IMR-90 (cell line): ENCODE measurements at regions not wholly inside any gene's neighbourhood (a gene's known extent, or its start where the extent isn't known, plus 50 kb on each side); places are given as distances from the start of the nearest gene placed in this dataset.

ENCODE experiments used
- ATAC-seq: fragments of 200-7000 bp; cut with Tn5 transposase; 2 replicates; pipeline ENCODE4 v1.9.1; 2020; ENCODE audit warnings: low read depth, mild to moderate bottlenecking, moderate library complexity
- BruUV-seq: library from RNA; stranded (reverse); fragments of 400-500 nt; replicated peaks from 2 replicates; lab custom pipeline; 2021; lab: Mats Ljungman, UMichigan
- CTCF ChIA-PET: fragments of 300-600 bp; formaldehyde crosslinking; extraction: SDS; loops from one replicate; lab custom pipeline; 2021; ENCODE audit warnings: antibody characterized with exemption; lab: Yijun Ruan, JAX
- POLR2A ChIA-PET: fragments of 300-600 bp; sonication (Branson Sonifier 250); formaldehyde crosslinking; loops from one replicate; lab custom pipeline; 2022; ENCODE audit warnings: antibody characterized with exemption; ENCODE audit not compliant: unreplicated experiment; lab: Charles Lee
- DNase-seq: peaks from one replicate; pipeline ENCODE4 v3.0.0; 2013
- H2AFZ ChIP-seq: replicated peaks from 2 replicates; pipeline ENCODE3; 2013; ENCODE audit warnings: low read length, mild to moderate bottlenecking; ENCODE audit not compliant: poor library complexity
- H2AK5ac ChIP-seq: 2 replicates; pipeline ENCODE4 v1.6.1; 2013; ENCODE audit warnings: low read depth, low read length, inconsistent platforms
- H2AK9ac ChIP-seq: replicated peaks from 2 replicates; pipeline ENCODE3; 2013; ENCODE audit warnings: mild to moderate bottlenecking, low read depth, low read length, moderate library complexity; ENCODE audit not compliant: poor library complexity
- H2BK120ac ChIP-seq: 2 replicates; pipeline ENCODE4 v1.6.1; 2013; ENCODE audit warnings: low read depth, low read length, inconsistent platforms
- H2BK15ac ChIP-seq: 3 replicates; pipeline ENCODE4 v1.6.1; 2013; ENCODE audit warnings: low read depth, low read length, inconsistent platforms
- H2BK20ac ChIP-seq: 2 replicates; pipeline ENCODE4 v1.6.1; 2013; ENCODE audit warnings: low read depth, mild to moderate bottlenecking, inconsistent platforms, low read length, moderate library complexity
- H2BK5ac ChIP-seq: 2 replicates; pipeline ENCODE4 v1.6.1; 2013; ENCODE audit warnings: mild to moderate bottlenecking, low read depth, low read length, inconsistent platforms; ENCODE audit not compliant: poor library complexity, severe bottlenecking
- H3K14ac ChIP-seq: replicated peaks from 2 replicates; pipeline ENCODE4 v1.6.1; 2013; ENCODE audit warnings: low read depth, low read length, inconsistent platforms
- H3K18ac ChIP-seq: 2 replicates; pipeline ENCODE4 v1.6.1; 2013; ENCODE audit warnings: low read depth, low read length, control low read depth
- H3K23ac ChIP-seq: 2 replicates; pipeline ENCODE4 v1.6.1; 2013; ENCODE audit warnings: low read depth, low read length, inconsistent platforms
- H3K27ac ChIP-seq: 2 replicates; pipeline ENCODE4 v1.5.1; 2013; ENCODE audit warnings: mild to moderate bottlenecking, control low read depth, low read length; ENCODE audit not compliant: insufficient read depth
- H3K27me3 ChIP-seq: 2 replicates; pipeline ENCODE4 v1.6.1; 2013; ENCODE audit warnings: low read length; ENCODE audit not compliant: control insufficient read depth, insufficient read depth
- H3K36me3 ChIP-seq: 2 replicates; pipeline ENCODE4 v1.6.1; 2013; ENCODE audit warnings: low read length, mixed read lengths; ENCODE audit not compliant: control insufficient read depth, insufficient read depth
- H3K4ac ChIP-seq: 2 replicates; pipeline ENCODE4 v1.6.1; 2013; ENCODE audit warnings: low read depth, low read length, inconsistent platforms
- H3K4me1 ChIP-seq: 2 replicates; pipeline ENCODE4 v1.6.1; 2013; ENCODE audit warnings: low read length, mixed read lengths; ENCODE audit not compliant: control insufficient read depth, insufficient read depth
- H3K4me2 ChIP-seq: 2 replicates; pipeline ENCODE4 v1.6.1; 2013; ENCODE audit warnings: low read depth, mild to moderate bottlenecking, control low read depth, low read length, moderate library complexity
- H3K4me3 ChIP-seq: 2 replicates; pipeline ENCODE4 v1.5.1; 2013; ENCODE audit warnings: low read depth, mild to moderate bottlenecking, control low read depth, low read length, moderate library complexity; ENCODE audit not compliant: insufficient read depth
- H3K56ac ChIP-seq: 2 replicates; pipeline ENCODE4 v1.6.1; 2013; ENCODE audit warnings: low read length, inconsistent platforms; ENCODE audit not compliant: insufficient read depth; ENCODE audit errors: extremely low read depth
- H3K79me1 ChIP-seq, 2 experiments: 2 replicates each; pipeline ENCODE4 v1.6.1; 2013; ENCODE audit warnings: low read length in 2 of 2, inconsistent platforms in 1 of 2, low read depth in 1 of 2
- H3K9ac ChIP-seq: 2 replicates; pipeline ENCODE4 v1.6.1; 2013; ENCODE audit warnings: low read depth, low read length, control low read depth
- H3K9me1 ChIP-seq: 2 replicates; pipeline ENCODE4 v1.6.1; 2013; ENCODE audit warnings: low read length, inconsistent platforms; ENCODE audit not compliant: insufficient read depth
- H3K9me3 ChIP-seq: 2 replicates; pipeline ENCODE4 v1.6.1; 2013; ENCODE audit warnings: low read length; ENCODE audit not compliant: control insufficient read depth, insufficient read depth
- H4K20me1 ChIP-seq: 2 replicates; pipeline ENCODE4 v1.6.1; 2013; ENCODE audit warnings: low read length, inconsistent platforms; ENCODE audit not compliant: insufficient read depth
- H4K5ac ChIP-seq: 2 replicates; pipeline ENCODE4 v1.6.1; 2013; ENCODE audit warnings: mild to moderate bottlenecking, low read depth, low read length, control low read depth
- H4K8ac ChIP-seq, 2 experiments: 2 replicates each; pipeline ENCODE4 v1.6.1; 2013; ENCODE audit warnings: low read depth in 2 of 2, low read length in 2 of 2, control low read depth in 1 of 2, inconsistent platforms in 1 of 2
- H4K91ac ChIP-seq: 2 replicates; pipeline ENCODE4 v1.6.1; 2013; ENCODE audit warnings: low read depth, low read length, inconsistent platforms; ENCODE audit not compliant: insufficient read depth
- RCOR1 ChIP-seq: IDR thresholded peaks from 2 replicates; pipeline ENCODE4 v1.6.1; 2012; ENCODE audit warnings: mild to moderate bottlenecking, low read length, improper control_type of control experiment; ENCODE audit not compliant: insufficient replicate concordance
- WGBS, 2 experiments: methylation state at CpG; one replicate each; pipeline versions ENCODE4 v1.1.5 to v1.1.7; 2013; ENCODE audit warnings: missing lambda C conversion rate in 2 of 2; ENCODE audit not compliant: insufficient read length in 1 of 2; ENCODE audit errors: extremely low coverage in 2 of 2; 5-methylcytosine and 5-hydroxymethylcytosine counted together
- dilution Hi-C: fragments of 300-500 bp; cut with HindIII; formaldehyde crosslinking; loops from one replicate; pipeline ENCODE4 v1.14.3; 2018; ENCODE audit warnings: low sequenced_read_pairs; ENCODE audit not compliant: unreplicated experiment
- in situ Hi-C: fragments of 300-500 bp; cut with MboI; formaldehyde crosslinking; loops from 3 replicates; pipeline ENCODE4 v1.14.3; 2019; ENCODE audit warnings: low sequenced_read_pairs, inconsistent platforms, mixed read lengths
- intact Hi-C: fragments of 100-400 bp; cut with micrococcal nuclease; formaldehyde crosslinking; loops from 2 replicates; pipeline ENCODE4 v1.10.0; 2022

- WGBS, 2 experiments: 0% methylated on average over 1 of the region's 5 CpGs; no CpG with 5 or more reads in 1 of the 2 experiments
- no peak overlapping the region for H4K91ac ChIP-seq
- CTCF ChIA-PET: no interaction called here
- no TSS peak for BruUV-seq
- H2BK120ac ChIP-seq: no peak overlapping the region
- no peak overlapping the region for H3K14ac ChIP-seq
- TF ChIP-seq RCOR1: no peak
- POLR2A ChIA-PET: no interaction called here
- no peak overlapping the region for H2BK15ac ChIP-seq
- H3K27ac ChIP-seq: no peak overlapping the region
- in situ Hi-C loops (no loop called here), intact Hi-C loops (no loop called here), dilution Hi-C loops (no loop called here)
- no peak overlapping the region for H3K56ac ChIP-seq
- H2AK5ac ChIP-seq: no peak overlapping the region
- H2BK5ac ChIP-seq: no peak overlapping the region
- no peaks in the 10 kb centered on the region for H4K20me1 ChIP-seq
- H3K23ac ChIP-seq: no peak overlapping the region
- no peak overlapping the region for H2BK20ac ChIP-seq
- DNase-seq (no peak), ATAC-seq (no peak)
- H3K79me1 ChIP-seq: no peaks in the 10 kb centered on the region
- H3K9me1 ChIP-seq: no peaks in the 10 kb centered on the region
- H4K5ac ChIP-seq: no peak overlapping the region
- H3K36me3 ChIP-seq: no peaks in the 10 kb centered on the region
- H3K4me3 ChIP-seq: no peak overlapping the region
- no peak overlapping the region for H3K18ac ChIP-seq
- no peak overlapping the region for H2AK9ac ChIP-seq
- H3K9ac ChIP-seq: no peak overlapping the region
- no peaks in the 10 kb centered on the region for H3K4me1 ChIP-seq
- H4K8ac ChIP-seq: no peak overlapping the region
- no peak overlapping the region for H3K4ac ChIP-seq
- H2AFZ ChIP-seq: no peak overlapping the region
- H3K9me3 ChIP-seq: 0 out of 2 replicates have a peak, but pooled peaks cover 3% of the 10 kb centered on the region
- H3K27me3 ChIP-seq: no peaks in the 10 kb centered on the region
- H3K4me2 ChIP-seq: no peak overlapping the region
These were observed 323.3 kb upstream of the CTNNB1 start for GRCh38 chr3:40876009-40876408.
